Heart left ventricle (tissue), 13 donors: ENCODE measurements at regions not wholly inside any gene's neighbourhood (a gene's known extent, or its start where the extent isn't known, plus 50 kb on each side); places are given as distances from the start of the nearest gene placed in this dataset.

ENCODE experiments used
- CTCF ChIP-seq, 12 donors: fragments of 200-600 bp; sonication (generic) in 4 of 12; IDR thresholded peaks; one replicate each; pipeline versions ENCODE4 v1.5.0 to v1.8.0; 2018 to 2022; ENCODE audit warnings: antibody characterized with exemption in 12 of 12, mild to moderate bottlenecking in 5 of 12
- POLR2A ChIP-seq, 2 donors: fragments of 450-650 bp; IDR thresholded peaks; one replicate each; pipeline ENCODE4 v1.6.1; 2017; ENCODE audit warnings: antibody characterized with exemption in 2 of 2, mild to moderate bottlenecking in 2 of 2, moderate library complexity in 2 of 2
- donor health status: ischemic (EF 13 %, LVEDD 7.1; RV severe dilation, severe dysfunction).
- donor health status: DM: no; HTN: yes; CAD: no.
- donor health status: DM: no; HTN: no; CAD: no.
- donor health status: ischemic (EF 25% LVEDD 6.9; RV normal size, moderate dysfunction).
- donor health status: ischemic (EF 25% LVEDD 5.7; RV mildly dilated, moderate dysfunction).
- donor health status: ischemic (EF 35%, LVEDD 5.7; RV mildly dilated, moderate dysfunction).
- donor health status: nonischemic (EF 11% LVEDD 7.7; RV severe dilation, severe dysfunction).
- donor health status: DM: yes; HTN: yes; CAD: no.
- donor health status: PGD.
- donor health status: ischemic (EF 29% LVEDD 5.4; RV normal size, mild dysfunction).
- donor health status: nonischemic (EF 23%, LVEDD 6.1; RV moderate dilation, normal function).

- TF ChIP-seq CTCF (IDR thresholded peaks at IDR 0.05) (no peak), POLR2A (IDR thresholded peaks at IDR 0.05) (no peak)
These were observed 145.5 kb upstream of the STMND1 start for GRCh38 chr6:16956361-16956760.
